Epidermal melanocyte (primary cell): ENCODE measurements at regions not wholly inside any gene's neighbourhood (a gene's known extent, or its start where the extent isn't known, plus 50 kb on each side); places are given as distances from the start of the nearest gene placed in this dataset.
"Not testable (repeated sequence)": the region's sequence is repeated elsewhere in the genome, so short reads cannot be mapped to it uniquely, and the experiment has no call there.

Experiments
- DNase-seq: peaks from one replicate; pipeline ENCODE4 v3.0.0; 2011; ENCODE audit warnings: low spot score; ENCODE audit not compliant: insufficient read length

DNA sequence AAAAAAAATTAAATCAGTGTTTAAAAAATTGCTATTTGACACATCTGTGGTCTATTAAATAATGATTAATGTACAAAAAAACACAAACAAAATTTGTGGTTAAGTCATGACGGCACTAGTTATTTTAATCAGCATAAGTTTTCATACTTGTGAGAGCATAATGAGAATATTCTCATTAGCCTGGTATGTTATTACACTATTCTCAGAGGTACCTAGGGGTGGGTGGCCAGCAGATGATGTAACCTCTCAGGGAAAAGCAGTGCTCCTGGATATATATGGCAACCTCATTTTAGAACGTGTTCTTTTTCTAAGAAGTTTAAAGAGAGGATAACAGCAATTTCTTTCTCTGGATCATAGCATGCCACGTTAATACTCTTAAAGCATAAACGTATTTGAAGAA, 109.2 kb downstream of the GJA1 start:
- no peak for DNase-seq

GRCh38 chr6:121548131-121548530, 112.7 kb downstream of the GJA1 start:
- no peak for DNase-seq

DNA sequence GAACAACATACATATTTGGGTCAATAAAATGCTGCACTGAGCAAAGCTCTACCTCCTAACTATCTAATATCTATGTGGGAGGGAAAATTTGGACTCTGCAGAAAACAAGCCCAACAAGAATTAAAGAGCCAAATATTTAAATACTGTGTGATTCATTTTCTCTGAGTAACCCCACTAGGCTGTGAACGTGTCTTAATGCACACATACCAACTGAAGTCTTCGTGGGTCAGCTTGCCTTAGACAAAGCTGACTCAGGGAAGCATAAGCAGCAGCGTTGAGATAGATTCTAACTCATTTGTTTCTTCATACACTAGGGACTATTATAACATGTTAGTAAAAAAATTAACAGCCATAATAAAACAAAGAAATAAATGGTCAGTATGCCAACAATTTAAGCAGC, 114.3 kb downstream of the GJA1 start:
- no peak for DNase-seq

GRCh38 chr6:121550491-121551010, 115.1 kb downstream of the GJA1 start:
- DNase-seq, result no peak

DNA sequence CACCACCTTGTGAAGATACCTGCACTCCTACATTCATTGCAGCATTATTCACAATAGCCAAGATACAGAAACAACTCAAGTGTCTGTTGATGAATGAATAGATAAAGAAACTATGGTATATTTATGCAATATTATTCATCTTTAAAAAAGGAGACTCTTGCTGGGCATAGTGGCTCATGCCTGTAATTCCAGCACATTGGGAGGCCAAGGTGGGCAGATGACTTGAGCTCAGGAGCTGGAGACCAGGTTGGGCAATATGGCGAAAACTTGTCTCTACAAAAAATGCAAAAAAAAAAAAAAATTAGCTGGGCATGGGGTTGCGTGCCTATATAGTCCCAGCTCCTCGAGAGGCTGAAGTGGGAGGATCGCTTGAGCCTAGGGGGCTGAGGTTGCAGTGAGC, 119.8 kb downstream of the GJA1 start:
- no peak for DNase-seq

- DNase-seq, result not testable (repeated sequence)
Observed at GRCh38 chr6:121556149-121556548, 120.7 kb downstream of the GJA1 start.

- DNase-seq, result no peak
Observed at GRCh38 chr6:121557146-121557940, 121.9 kb downstream of the GJA1 start.

GRCh38 chr6:121559611-121560269, 124.3 kb downstream of the GJA1 start:
- no peak for DNase-seq

- DNase-seq, result no peak
Observed at GRCh38 chr6:121560476-121560875, 125.0 kb downstream of the GJA1 start.

- no peak for DNase-seq
Observed at GRCh38 chr6:121563286-121563685, 127.8 kb downstream of the GJA1 start.

DNA sequence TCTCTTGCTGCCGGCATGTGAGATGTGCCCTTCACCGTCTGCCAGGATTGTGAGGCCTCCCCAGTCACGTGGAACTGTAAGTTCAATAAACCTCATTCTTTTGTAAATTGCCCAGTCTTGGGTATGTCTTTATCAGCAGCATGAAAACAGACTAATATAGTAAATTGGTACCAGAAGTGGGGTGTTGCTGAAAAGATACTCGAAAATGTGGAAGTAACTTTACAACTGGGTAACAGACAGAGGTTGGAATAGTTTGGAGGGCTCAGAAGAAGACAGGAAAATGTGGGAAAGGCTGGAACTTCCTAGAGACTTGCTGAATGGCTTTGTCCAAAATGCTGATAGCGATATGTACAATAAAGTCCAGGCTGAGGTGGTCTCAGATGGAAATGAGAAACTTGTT, 129.1 kb downstream of the GJA1 start:
- DNase-seq, result not testable (repeated sequence)

- DNase-seq, result no peak
Observed at GRCh38 chr6:121571455-121571854, 136.0 kb downstream of the GJA1 start.

- DNase-seq, result no peak
Observed at GRCh38 chr6:121573481-121573880, 138.0 kb downstream of the GJA1 start.

- no peak for DNase-seq
Observed at GRCh38 chr6:121578216-121578615, 142.8 kb downstream of the GJA1 start.

DNA sequence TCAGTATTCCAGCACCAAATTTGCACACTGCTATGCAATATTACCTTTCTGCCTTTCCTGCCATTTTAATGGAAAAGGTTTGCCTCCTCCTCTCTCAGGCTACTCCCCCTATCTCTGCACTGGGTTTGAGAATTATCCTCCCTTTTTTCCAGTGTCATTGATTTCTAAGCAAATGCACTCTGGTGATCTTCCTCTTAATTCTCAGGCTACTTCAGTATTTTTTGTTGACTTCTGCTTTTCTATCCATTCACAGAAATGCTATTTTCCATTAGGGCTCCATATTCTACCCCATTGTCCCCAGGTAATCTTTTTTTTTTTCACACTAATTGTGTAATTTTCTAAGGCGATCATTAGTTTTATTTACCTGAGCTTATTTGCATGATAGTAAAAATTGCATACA, 144.0 kb downstream of the GJA1 start:
- DNase-seq, result no peak

- DNase-seq, result no peak
Observed at GRCh38 chr6:121581327-121581726, 145.9 kb downstream of the GJA1 start.

DNA sequence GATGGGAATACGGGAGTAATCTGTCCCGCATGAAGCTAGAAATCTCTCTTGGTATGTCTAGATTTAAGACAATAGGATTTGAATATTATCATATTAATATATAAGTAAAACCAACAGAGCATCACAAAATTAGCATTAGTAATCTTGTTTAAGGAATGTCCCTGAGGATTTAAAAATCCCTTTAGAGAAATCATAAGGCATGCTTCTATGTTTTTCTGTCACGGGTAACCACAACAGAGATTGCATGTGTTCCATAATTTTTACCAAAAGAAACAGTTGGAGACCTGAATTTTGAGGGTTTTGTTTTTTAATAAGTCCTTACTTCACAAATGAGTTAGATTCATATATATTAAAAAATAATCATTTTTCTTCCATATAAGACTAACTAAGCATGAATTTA, 146.8 kb downstream of the GJA1 start:
- no peak for DNase-seq

- DNase-seq, result no peak
Observed at GRCh38 chr6:121584586-121585369, 149.3 kb downstream of the GJA1 start.

DNA sequence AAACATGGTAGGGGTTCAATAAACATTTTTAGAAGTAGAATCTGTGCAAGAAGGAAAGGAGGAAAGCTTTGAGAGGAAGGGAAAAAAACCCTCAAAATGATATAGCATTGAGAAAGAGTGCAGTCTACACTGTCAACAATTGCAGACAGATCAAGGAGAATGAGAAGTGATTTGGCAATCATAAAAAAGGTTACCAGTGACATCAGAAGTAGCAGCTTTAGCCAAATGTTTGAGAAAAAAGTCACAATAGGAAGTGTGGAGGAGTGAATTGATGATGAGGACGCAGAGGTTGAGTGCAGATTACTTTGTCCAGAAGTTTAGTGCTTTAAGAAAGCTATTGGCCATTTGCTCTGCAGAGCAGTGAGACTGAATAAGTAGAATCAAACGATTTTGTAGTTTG, 155.0 kb downstream of the GJA1 start:
- no peak for DNase-seq

DNA sequence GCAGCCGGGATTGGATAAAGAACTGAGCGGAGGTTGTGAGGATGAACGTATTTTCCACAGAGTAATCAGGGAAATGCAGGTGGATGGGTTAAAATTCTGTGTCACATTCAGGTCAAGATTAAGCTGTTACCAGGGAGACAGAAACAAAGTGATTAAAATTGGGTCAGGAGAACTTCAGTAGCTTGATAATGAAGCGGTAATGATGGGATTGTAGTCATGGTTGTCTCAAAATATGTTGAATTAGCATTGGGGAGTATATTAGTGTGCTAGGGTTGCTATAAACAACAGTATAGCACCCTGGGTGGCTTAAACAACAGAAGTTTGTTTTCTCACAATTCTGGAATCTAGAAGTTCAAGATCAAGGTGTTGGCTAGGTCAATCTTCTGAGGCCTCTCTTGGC, 155.5 kb downstream of the GJA1 start:
- no peak for DNase-seq

DNA sequence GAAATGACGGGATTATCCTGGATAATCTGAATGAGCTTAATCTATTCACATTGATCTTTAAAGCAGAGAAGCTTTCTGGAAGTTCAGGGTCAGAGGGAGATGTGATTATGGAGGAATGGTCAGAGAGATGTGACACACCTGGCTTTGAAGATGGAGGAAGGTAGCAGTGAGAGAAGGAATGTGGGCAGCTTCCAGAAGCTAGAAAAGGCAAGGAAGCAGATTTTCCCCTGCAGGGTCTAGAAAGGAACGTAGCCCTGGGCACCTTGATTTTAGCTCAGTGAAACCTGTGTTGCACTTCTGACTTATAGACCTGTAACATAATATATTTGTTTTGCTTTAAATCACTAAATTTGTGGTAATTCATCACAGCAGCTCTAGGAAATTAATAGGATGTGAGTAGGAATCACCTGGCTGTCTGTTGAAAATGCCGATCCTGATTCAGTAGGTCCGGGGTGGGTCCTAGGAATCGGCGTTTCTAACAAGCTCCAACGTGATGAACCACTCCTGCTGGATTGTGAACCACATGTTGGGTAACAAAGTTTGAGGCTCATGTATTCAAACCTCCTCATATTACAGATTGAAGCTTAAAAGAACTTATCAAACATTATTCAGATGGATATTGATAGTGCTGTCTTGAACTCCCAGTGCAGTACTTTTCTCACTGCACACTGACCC, 157.0 kb downstream of the GJA1 start:
- no peak for DNase-seq
